ENCODE measurements at regions not wholly inside any gene's neighbourhood (a gene's known extent, or its start where the extent isn't known, plus 50 kb on each side); places are given as distances from the start of the nearest gene placed in this dataset.
"Not testable (repeated sequence)": the region's sequence is repeated elsewhere in the genome, so short reads cannot be mapped to it uniquely, and the experiment has no call there.

DNA sequence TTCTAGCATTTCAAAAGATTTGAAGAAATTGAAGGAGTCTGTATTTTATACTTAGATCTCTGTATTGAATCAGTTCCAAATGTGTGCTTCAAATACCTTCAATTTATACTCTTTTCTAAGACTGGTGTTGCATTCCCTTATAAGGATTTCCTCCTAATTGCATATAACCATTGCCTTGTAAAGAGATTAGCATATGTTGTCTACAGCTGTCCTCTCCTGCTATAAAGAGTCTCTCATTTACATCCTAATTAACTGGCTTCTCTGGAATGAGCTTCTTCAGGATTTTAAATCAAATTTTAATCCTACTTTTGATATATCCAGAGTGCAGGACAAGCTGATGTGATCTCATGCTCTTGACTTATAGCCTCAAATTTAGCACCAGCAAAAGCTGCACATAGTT lies 957.3 kb downstream of the XPNPEP1 start:
- Histone ChIP-seq H3K27me3 (no peaks in the 10 kb centered on the region), H3K4me3 (ENCODE audit: low read depth, low read length) (no peak overlapping the region), H3K4me1 (no peaks in the 10 kb centered on the region), H3K9me3 (no peaks in the 10 kb centered on the region), H3K36me3 (no peaks in the 10 kb centered on the region)
- TF ChIP-seq, protein P1, sequence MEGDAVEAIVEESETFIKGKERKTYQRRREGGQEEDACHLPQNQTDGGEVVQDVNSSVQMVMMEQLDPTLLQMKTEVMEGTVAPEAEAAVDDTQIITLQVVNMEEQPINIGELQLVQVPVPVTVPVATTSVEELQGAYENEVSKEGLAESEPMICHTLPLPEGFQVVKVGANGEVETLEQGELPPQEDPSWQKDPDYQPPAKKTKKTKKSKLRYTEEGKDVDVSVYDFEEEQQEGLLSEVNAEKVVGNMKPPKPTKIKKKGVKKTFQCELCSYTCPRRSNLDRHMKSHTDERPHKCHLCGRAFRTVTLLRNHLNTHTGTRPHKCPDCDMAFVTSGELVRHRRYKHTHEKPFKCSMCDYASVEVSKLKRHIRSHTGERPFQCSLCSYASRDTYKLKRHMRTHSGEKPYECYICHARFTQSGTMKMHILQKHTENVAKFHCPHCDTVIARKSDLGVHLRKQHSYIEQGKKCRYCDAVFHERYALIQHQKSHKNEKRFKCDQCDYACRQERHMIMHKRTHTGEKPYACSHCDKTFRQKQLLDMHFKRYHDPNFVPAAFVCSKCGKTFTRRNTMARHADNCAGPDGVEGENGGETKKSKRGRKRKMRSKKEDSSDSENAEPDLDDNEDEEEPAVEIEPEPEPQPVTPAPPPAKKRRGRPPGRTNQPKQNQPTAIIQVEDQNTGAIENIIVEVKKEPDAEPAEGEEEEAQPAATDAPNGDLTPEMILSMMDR (IDR thresholded peaks at IDR 0.05; ENCODE audit: low read depth, low read length): no peak
- DNase-seq: no peak

DNA sequence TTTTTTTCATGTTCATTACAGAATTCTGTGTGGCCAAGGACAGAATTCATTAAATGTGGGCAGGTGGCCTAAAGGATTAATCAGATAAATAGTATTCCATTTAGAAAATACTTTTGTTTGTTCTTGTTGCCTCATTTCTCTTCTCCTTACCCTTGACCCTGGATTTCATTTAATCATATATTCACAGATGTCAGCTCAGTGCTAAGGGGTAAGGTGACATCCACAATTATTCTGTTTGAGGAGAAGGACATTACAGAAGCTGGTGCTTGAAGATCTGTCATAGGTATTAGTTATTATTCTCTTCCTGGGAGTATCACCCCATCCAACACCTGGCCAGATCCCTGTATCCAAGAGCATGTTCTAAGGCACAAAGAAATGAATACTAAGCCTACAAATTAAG lies 961.1 kb downstream of the XPNPEP1 start:
- Histone ChIP-seq H3K27me3 (no peaks in the 10 kb centered on the region), H3K36me3 (no peaks in the 10 kb centered on the region), H3K4me1 (no peaks in the 10 kb centered on the region), H3K9me3 (no peaks in the 10 kb centered on the region), H3K4me3 (ENCODE audit: low read depth, low read length) (no peak overlapping the region)
- TF ChIP-seq, protein P1 (IDR thresholded peaks at IDR 0.05; ENCODE audit: low read depth, low read length): no peak
- DNase-seq: no peak

DNA sequence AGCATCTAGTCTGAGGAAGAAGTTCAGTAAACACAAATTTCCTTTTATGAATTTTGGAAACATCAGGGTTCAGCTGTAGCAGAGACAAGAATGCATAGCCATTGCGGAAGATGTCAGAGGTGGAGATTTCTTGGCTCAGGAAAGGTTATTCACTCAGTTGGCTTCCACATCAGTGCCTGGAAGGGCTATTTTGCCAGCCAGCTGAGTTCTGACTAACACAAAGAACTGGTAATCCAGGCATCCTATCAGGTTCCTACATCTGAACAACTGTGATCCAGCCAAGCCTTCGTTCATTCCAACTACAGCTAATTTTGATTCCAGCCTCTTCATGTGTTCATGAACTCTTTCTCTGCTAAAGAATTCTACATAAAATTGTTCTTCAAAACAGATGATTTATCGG lies 965.6 kb downstream of the XPNPEP1 start:
- Histone ChIP-seq H3K9me3 (no peaks in the 10 kb centered on the region), H3K4me3 (ENCODE audit: low read depth, low read length) (no peak overlapping the region), H3K36me3 (no peaks in the 10 kb centered on the region), H3K27me3 (no peaks in the 10 kb centered on the region), H3K4me1 (no peaks in the 10 kb centered on the region)
- no peak for DNase-seq
- TF ChIP-seq, protein P1 (IDR thresholded peaks at IDR 0.05; ENCODE audit: low read depth, low read length): no peak

DNA sequence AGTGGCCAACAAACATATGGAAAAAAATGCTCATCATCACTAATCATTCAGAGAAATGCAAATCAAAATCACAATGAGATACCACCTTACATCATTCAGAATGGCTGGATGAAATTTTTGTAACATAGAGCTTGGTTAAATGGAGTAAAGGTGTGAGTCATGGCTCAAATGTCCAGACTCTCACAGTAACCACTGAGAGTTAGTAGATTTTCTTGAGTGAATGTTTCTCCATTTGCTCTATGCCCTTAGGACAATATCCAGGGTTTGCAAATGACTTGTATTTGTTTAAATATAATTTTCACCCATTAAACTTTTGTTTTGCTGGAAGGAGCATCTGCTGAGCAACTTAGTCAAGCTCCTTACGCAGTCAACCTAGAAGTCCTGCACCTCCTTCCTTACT lies 967.2 kb downstream of the XPNPEP1 start:
- DNase-seq: no peak
- Histone ChIP-seq H3K36me3 (no peaks in the 10 kb centered on the region), H3K4me1 (no peaks in the 10 kb centered on the region), H3K27me3 (no peaks in the 10 kb centered on the region), H3K4me3 (ENCODE audit: low read depth, low read length) (no peak overlapping the region), H3K9me3 (no peaks in the 10 kb centered on the region)
- TF ChIP-seq, protein P1 (IDR thresholded peaks at IDR 0.05; ENCODE audit: low read depth, low read length): no peak

DNA sequence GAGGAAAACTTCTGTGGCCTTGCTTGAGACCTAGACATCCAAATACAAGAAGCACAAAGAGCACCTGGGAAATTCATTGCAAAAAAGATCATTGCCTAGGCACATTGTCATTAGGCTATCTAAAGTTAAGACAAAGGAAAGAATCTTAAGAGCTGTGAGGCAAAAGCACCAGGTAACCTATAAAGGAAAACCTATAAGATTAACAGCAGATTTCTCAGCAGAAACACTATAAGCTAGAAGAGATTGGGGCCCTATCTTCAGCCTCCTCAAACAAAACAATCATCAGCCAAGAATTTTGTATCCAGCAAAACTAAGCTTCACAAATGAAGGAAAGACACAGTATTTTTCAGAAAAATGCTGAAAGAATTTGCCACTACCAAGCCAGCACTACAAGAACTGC lies 1003.3 kb downstream of the XPNPEP1 start:
- H3K27me3 ChIP-seq; H3K36me3 ChIP-seq; DNase-seq; H3K4me1 ChIP-seq; H3K4me3 ChIP-seq (ENCODE audit: low read depth, low read length); H3K9me3 ChIP-seq: not testable (repeated sequence)

DNA sequence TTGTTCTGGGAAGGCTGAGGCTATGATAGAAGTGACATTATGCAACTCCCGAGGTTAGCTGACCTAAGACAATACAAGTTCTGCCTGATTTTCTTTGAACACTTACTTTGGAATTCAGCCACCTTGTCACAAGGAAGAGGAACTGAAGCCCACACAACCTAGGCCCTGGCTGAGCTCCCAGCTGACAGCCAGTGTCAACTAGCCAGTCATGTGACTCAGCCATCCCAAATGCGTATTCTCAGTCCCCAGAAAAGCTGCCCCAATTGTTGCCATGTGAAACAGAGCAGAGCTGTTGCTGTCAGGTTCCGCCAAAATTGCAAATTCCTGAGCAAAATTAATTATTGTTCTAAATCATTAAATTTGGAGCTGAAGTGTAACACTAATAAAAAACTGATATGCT lies 1010.0 kb downstream of the XPNPEP1 start:
- H3K36me3 ChIP-seq: no peaks in the 10 kb centered on the region
- H3K27me3 ChIP-seq: no peaks in the 10 kb centered on the region
- no peak overlapping the region for H3K4me3 ChIP-seq (ENCODE audit: low read depth, low read length)
- no peak for DNase-seq
- H3K9me3 ChIP-seq: no peaks in the 10 kb centered on the region
- TF ChIP-seq, protein P1 (IDR thresholded peaks at IDR 0.05; ENCODE audit: low read depth, low read length): no peak
- 0 out of 2 replicates have a peak, but pooled peaks cover 4% of the 10 kb centered on the region for H3K4me1 ChIP-seq
